ENCODE measurements at regions not wholly inside any gene's neighbourhood (a gene's known extent, or its start where the extent isn't known, plus 50 kb on each side); places are given as distances from the start of the nearest gene placed in this dataset.

DNA sequence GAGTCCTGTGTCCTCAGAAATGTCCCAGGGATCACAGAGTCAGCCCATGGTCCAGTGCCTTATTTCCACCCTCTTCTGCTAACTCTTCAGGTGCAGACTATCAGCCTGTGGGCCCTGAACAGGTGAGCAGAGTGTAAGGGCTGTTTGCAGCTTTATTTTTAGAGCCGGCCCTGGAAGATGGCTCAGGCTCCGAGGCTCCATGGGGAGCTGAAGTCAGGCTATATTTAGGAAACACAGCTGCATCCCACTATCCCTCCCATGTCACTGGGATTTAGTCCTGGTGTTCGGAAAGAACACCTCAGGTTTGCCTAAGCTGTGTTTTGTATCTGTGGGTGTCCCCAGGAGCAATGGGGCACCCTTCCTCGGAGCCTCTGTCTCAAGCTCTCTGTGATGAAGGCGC lies 126.9 kb downstream of the RPS24 start:
- TF ChIP-seq ZBTB7A (IDR thresholded peaks at IDR 0.05; ENCODE audit: low read depth) (no peak), NFIC (IDR thresholded peaks at IDR 0.05) (no peak), TAF1 (IDR thresholded peaks at IDR 0.05; ENCODE audit: low read depth) (no peak), RAD21 (IDR thresholded peaks at IDR 0.05; ENCODE audit: low read depth) (no peak), CREB1 (IDR thresholded peaks at IDR 0.05; ENCODE audit: low read depth) (no peak), CEBPB (IDR thresholded peaks at IDR 0.05) (no peak), YY1 (IDR thresholded peaks at IDR 0.05; ENCODE audit: low read depth) (no peak), TCF12 (IDR thresholded peaks at IDR 0.05; ENCODE audit: low read depth) (no peak), FOXM1 (IDR thresholded peaks at IDR 0.05; ENCODE audit: borderline replicate concordance, low read depth) (no peak), EP300 (IDR thresholded peaks at IDR 0.05; ENCODE audit: borderline replicate concordance) (no peak), TEAD4 (IDR thresholded peaks at IDR 0.05) (no peak)
- TF ChIP-seq, protein P1, sequence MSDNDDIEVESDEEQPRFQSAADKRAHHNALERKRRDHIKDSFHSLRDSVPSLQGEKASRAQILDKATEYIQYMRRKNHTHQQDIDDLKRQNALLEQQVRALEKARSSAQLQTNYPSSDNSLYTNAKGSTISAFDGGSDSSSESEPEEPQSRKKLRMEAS (IDR thresholded peaks at IDR 0.05): no peak
- TF ChIP-seq, protein P2, sequence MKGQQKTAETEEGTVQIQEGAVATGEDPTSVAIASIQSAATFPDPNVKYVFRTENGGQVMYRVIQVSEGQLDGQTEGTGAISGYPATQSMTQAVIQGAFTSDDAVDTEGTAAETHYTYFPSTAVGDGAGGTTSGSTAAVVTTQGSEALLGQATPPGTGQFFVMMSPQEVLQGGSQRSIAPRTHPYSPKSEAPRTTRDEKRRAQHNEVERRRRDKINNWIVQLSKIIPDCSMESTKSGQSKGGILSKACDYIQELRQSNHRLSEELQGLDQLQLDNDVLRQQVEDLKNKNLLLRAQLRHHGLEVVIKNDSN (IDR thresholded peaks at IDR 0.05): no peak
- TF ChIP-seq, protein P3, sequence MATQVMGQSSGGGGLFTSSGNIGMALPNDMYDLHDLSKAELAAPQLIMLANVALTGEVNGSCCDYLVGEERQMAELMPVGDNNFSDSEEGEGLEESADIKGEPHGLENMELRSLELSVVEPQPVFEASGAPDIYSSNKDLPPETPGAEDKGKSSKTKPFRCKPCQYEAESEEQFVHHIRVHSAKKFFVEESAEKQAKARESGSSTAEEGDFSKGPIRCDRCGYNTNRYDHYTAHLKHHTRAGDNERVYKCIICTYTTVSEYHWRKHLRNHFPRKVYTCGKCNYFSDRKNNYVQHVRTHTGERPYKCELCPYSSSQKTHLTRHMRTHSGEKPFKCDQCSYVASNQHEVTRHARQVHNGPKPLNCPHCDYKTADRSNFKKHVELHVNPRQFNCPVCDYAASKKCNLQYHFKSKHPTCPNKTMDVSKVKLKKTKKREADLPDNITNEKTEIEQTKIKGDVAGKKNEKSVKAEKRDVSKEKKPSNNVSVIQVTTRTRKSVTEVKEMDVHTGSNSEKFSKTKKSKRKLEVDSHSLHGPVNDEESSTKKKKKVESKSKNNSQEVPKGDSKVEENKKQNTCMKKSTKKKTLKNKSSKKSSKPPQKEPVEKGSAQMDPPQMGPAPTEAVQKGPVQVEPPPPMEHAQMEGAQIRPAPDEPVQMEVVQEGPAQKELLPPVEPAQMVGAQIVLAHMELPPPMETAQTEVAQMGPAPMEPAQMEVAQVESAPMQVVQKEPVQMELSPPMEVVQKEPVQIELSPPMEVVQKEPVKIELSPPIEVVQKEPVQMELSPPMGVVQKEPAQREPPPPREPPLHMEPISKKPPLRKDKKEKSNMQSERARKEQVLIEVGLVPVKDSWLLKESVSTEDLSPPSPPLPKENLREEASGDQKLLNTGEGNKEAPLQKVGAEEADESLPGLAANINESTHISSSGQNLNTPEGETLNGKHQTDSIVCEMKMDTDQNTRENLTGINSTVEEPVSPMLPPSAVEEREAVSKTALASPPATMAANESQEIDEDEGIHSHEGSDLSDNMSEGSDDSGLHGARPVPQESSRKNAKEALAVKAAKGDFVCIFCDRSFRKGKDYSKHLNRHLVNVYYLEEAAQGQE (IDR thresholded peaks at IDR 0.05; ENCODE audit: low read depth): no peak

DNA sequence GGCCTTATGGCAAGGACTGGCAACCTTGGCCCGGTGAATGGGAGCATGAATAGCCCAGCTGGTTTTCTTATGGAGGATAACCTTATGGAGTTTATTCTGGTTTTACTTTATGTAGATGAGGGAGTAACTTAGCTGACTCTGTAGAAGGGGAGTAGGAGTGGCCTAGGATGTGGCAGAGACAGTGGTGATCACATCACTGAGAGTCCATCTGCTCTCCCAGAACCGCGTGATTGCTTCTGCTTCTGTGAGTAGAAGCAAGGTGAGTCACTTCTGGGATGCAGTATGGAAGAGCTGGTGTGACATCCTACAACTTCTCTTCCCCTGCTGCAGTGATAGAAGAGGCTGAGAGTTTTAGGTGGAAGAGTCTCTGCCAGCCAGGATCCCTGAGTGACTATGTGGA lies 129.2 kb downstream of the RPS24 start:
- TF ChIP-seq, protein P2 (IDR thresholded peaks at IDR 0.05): no peak

DNA sequence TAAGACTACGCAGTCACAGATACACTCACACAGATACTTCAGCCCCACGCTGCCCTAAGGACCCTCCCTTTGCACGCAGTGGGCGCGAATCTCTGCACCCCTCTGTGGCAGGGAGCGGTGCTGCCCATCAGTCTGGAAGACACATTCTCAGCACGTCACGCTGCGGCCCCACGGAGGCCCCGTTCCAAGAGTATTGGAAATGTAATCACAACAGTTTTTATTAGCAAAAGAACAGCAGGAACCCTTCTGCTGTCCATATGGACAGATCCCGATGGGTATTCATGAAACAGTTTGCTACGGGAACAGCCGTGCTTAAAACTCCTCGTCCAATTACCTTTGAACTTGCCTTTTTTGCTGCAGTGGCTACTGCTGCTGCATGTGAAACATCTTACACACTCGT lies 131.0 kb downstream of the RPS24 start:
- TF ChIP-seq, protein P1 (IDR thresholded peaks at IDR 0.05): no peak
- TF ChIP-seq EP300 (IDR thresholded peaks at IDR 0.05; ENCODE audit: borderline replicate concordance): no peak
- no peak for TF ChIP-seq YY1 (IDR thresholded peaks at IDR 0.05; ENCODE audit: low read depth)
- no peak for TF ChIP-seq ZBTB7A (IDR thresholded peaks at IDR 0.05; ENCODE audit: low read depth)
- TF ChIP-seq EGR1 (IDR thresholded peaks at IDR 0.05): no peak
- TF ChIP-seq TCF12 (IDR thresholded peaks at IDR 0.05; ENCODE audit: low read depth): no peak
- no peak for TF ChIP-seq NFIC (IDR thresholded peaks at IDR 0.05)
- TF ChIP-seq TEAD4 (IDR thresholded peaks at IDR 0.05): no peak
- TF ChIP-seq CEBPB (IDR thresholded peaks at IDR 0.05): no peak
- TF ChIP-seq, protein P3 (IDR thresholded peaks at IDR 0.05; ENCODE audit: low read depth): no peak
- TF ChIP-seq RAD21 (IDR thresholded peaks at IDR 0.05; ENCODE audit: low read depth): no peak
- TF ChIP-seq, protein P2 (IDR thresholded peaks at IDR 0.05): no peak
- no peak for TF ChIP-seq TAF1 (IDR thresholded peaks at IDR 0.05; ENCODE audit: low read depth)
- no peak for TF ChIP-seq FOXM1 (IDR thresholded peaks at IDR 0.05; ENCODE audit: borderline replicate concordance, low read depth)
- TF ChIP-seq CREB1 (IDR thresholded peaks at IDR 0.05; ENCODE audit: low read depth): no peak

DNA sequence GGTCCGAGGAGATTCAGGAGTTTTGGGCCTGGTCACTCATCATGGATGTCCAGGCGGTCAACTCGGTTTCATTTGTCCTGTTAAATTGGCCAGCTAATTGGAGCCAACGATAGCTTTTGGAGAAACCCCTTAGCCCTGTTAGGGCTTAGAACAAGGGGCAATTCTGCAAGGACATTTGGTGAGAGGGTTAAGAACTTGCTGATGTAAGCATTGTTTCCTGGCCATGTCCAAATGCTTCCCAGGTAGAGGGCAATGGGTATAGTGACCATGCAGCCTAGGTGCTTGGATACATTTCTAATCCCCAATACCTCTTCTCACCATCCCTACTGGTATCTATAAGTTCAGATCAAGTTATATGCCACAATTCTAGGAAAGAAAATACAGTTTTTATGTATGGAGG lies 131.5 kb downstream of the RPS24 start:
- TF ChIP-seq NFIC (IDR thresholded peaks at IDR 0.05) (no peak), TEAD4 (IDR thresholded peaks at IDR 0.05) (no peak), EP300 (IDR thresholded peaks at IDR 0.05; ENCODE audit: borderline replicate concordance) (no peak), ZBTB7A (IDR thresholded peaks at IDR 0.05; ENCODE audit: low read depth) (no peak), RAD21 (IDR thresholded peaks at IDR 0.05; ENCODE audit: low read depth) (no peak), TAF1 (IDR thresholded peaks at IDR 0.05; ENCODE audit: low read depth) (no peak), YY1 (IDR thresholded peaks at IDR 0.05; ENCODE audit: low read depth) (no peak), EGR1 (IDR thresholded peaks at IDR 0.05) (no peak), TCF12 (IDR thresholded peaks at IDR 0.05; ENCODE audit: low read depth) (no peak), CREB1 (IDR thresholded peaks at IDR 0.05; ENCODE audit: low read depth) (no peak), FOXM1 (IDR thresholded peaks at IDR 0.05; ENCODE audit: borderline replicate concordance, low read depth) (no peak), CEBPB (IDR thresholded peaks at IDR 0.05) (no peak)
- TF ChIP-seq, protein P2 (IDR thresholded peaks at IDR 0.05): no peak
- TF ChIP-seq, protein P1 (IDR thresholded peaks at IDR 0.05): no peak
- TF ChIP-seq, protein P3 (IDR thresholded peaks at IDR 0.05; ENCODE audit: low read depth): no peak

Data from Ishikawa (cell line).